ENCODE measurements at regions not wholly inside any gene's neighbourhood (a gene's known extent, or its start where the extent isn't known, plus 50 kb on each side); places are given as distances from the start of the nearest gene placed in this dataset.
"Not testable (repeated sequence)": the region's sequence is repeated elsewhere in the genome, so short reads cannot be mapped to it uniquely, and the experiment has no call there.

- H3K4me3 Mint-ChIP-seq: not testable (repeated sequence)
Observed at GRCh38 chr2:17204214-17204613, 314.0 kb downstream of the RAD51AP2 start.

GRCh38 chr2:17202628-17203027 is 315.6 kb downstream of the RAD51AP2 start:
- not testable (repeated sequence) for H3K9me3 Mint-ChIP-seq; H3K4me3 Mint-ChIP-seq; DNase-seq (ENCODE audit: low spot score); H3K4me1 Mint-ChIP-seq (ENCODE audit: low read depth); H3K27ac Mint-ChIP-seq; H3K27me3 Mint-ChIP-seq (ENCODE audit: low read depth); H3K36me3 Mint-ChIP-seq (ENCODE audit: low read depth)

More at GRCh38 chr2:17204214-17204613, 314.0 kb downstream of the RAD51AP2 start:
- H3K4me1 Mint-ChIP-seq (ENCODE audit: low read depth); H3K27me3 Mint-ChIP-seq (ENCODE audit: low read depth); H3K36me3 Mint-ChIP-seq (ENCODE audit: low read depth); DNase-seq (ENCODE audit: low spot score); H3K9me3 Mint-ChIP-seq; H3K27ac Mint-ChIP-seq: not testable (repeated sequence)

DNA sequence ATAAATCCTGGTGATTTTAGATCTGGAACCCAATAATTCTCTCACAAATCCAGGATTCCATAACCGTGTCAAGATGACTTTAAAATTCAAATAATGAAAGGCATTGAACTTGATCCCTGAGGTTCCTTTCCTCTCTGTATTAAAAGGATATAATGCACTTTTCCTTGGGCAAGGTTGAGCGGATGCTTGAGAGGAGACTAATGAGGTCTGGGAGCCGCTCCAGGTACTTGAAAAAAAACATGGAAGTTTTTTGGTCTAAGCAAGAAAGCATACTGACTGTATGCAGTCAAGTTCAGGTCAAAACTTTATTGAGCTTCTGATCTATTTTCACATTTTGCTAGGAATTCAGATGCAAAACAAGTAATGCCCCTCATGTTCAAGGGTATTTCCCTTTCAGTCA is 318.5 kb downstream of the RAD51AP2 start:
- no peaks in the 10 kb centered on the region for H3K4me1 Mint-ChIP-seq (ENCODE audit: low read depth)
- H3K36me3 Mint-ChIP-seq (ENCODE audit: low read depth): no peaks in the 10 kb centered on the region
- no peaks in the 10 kb centered on the region for H3K9me3 Mint-ChIP-seq
- no peak overlapping the region for H3K4me3 Mint-ChIP-seq
- no peak overlapping the region for H3K27ac Mint-ChIP-seq
- DNase-seq (ENCODE audit: low spot score): no peak
- no peaks in the 10 kb centered on the region for H3K27me3 Mint-ChIP-seq (ENCODE audit: low read depth)

- no peaks in the 10 kb centered on the region for H3K9me3 Mint-ChIP-seq
- DNase-seq (ENCODE audit: low spot score): no peak
- no peaks in the 10 kb centered on the region for H3K36me3 Mint-ChIP-seq (ENCODE audit: low read depth)
- no peaks in the 10 kb centered on the region for H3K27me3 Mint-ChIP-seq (ENCODE audit: low read depth)
- no peak overlapping the region for H3K4me3 Mint-ChIP-seq
- H3K27ac Mint-ChIP-seq: no peak overlapping the region
- H3K4me1 Mint-ChIP-seq (ENCODE audit: low read depth): no peaks in the 10 kb centered on the region
Observed at GRCh38 chr2:17196380-17196779, 321.9 kb downstream of the RAD51AP2 start.

- H3K9me3 Mint-ChIP-seq: no peaks in the 10 kb centered on the region
- no peaks in the 10 kb centered on the region for H3K36me3 Mint-ChIP-seq (ENCODE audit: low read depth)
- no peaks in the 10 kb centered on the region for H3K4me1 Mint-ChIP-seq (ENCODE audit: low read depth)
- H3K4me3 Mint-ChIP-seq: no peak overlapping the region
- no peak for DNase-seq (ENCODE audit: low spot score)
- no peaks in the 10 kb centered on the region for H3K27me3 Mint-ChIP-seq (ENCODE audit: low read depth)
- H3K27ac Mint-ChIP-seq: no peak overlapping the region
Observed at GRCh38 chr2:17195016-17195415, 323.2 kb downstream of the RAD51AP2 start.

- Mint-ChIP-seq H3K27ac (no peak overlapping the region), H3K4me3 (no peak overlapping the region), H3K4me1 (ENCODE audit: low read depth) (no peaks in the 10 kb centered on the region), H3K27me3 (ENCODE audit: low read depth) (no peaks in the 10 kb centered on the region), H3K9me3 (no peaks in the 10 kb centered on the region), H3K36me3 (ENCODE audit: low read depth) (no peaks in the 10 kb centered on the region)
- no peak for DNase-seq (ENCODE audit: low spot score)
Observed at GRCh38 chr2:17194083-17194482, 324.2 kb downstream of the RAD51AP2 start.

GRCh38 chr2:17193433-17193890 is 324.8 kb downstream of the RAD51AP2 start:
- H3K27ac Mint-ChIP-seq; H3K36me3 Mint-ChIP-seq (ENCODE audit: low read depth); H3K9me3 Mint-ChIP-seq; H3K4me1 Mint-ChIP-seq (ENCODE audit: low read depth); H3K4me3 Mint-ChIP-seq; H3K27me3 Mint-ChIP-seq (ENCODE audit: low read depth); DNase-seq (ENCODE audit: low spot score): not testable (repeated sequence)

- DNase-seq (ENCODE audit: low spot score): no peak
- Mint-ChIP-seq H3K27ac (no peak overlapping the region), H3K9me3 (no peaks in the 10 kb centered on the region), H3K27me3 (ENCODE audit: low read depth) (no peaks in the 10 kb centered on the region), H3K4me1 (ENCODE audit: low read depth) (no peaks in the 10 kb centered on the region), H3K36me3 (ENCODE audit: low read depth) (no peaks in the 10 kb centered on the region), H3K4me3 (no peak overlapping the region)
Observed at GRCh38 chr2:17191223-17191622, 327.0 kb downstream of the RAD51AP2 start.

- H3K4me1 Mint-ChIP-seq (ENCODE audit: low read depth): no peaks in the 10 kb centered on the region
- H3K27ac Mint-ChIP-seq: no peak overlapping the region
- H3K27me3 Mint-ChIP-seq (ENCODE audit: low read depth): no peaks in the 10 kb centered on the region
- H3K4me3 Mint-ChIP-seq: no peak overlapping the region
- DNase-seq (ENCODE audit: low spot score): no peak
- H3K36me3 Mint-ChIP-seq (ENCODE audit: low read depth): no peaks in the 10 kb centered on the region
- H3K9me3 Mint-ChIP-seq: no peaks in the 10 kb centered on the region
Observed at GRCh38 chr2:17190527-17190926, 327.7 kb downstream of the RAD51AP2 start.

DNA sequence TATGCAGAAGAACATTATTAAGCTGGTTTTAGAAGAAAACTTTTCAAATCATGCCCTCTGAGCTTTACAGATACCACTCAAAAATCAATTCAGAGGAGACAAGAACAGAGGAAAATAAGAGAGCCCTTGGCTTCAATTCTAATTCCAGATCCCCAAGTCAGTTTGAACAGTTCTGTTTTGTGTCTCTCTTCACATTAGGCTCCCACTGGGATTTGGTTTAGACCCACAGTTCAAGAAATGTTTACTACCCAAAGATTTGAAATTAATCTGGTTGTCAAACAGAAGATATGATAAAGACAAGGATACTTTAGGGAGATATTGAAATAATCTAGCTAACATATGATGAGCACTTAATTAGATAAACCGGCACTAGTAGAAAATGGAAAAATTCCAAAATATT is 329.5 kb downstream of the RAD51AP2 start:
- Mint-ChIP-seq H3K27ac (no peak overlapping the region), H3K27me3 (ENCODE audit: low read depth) (no peaks in the 10 kb centered on the region), H3K4me3 (no peak overlapping the region), H3K36me3 (ENCODE audit: low read depth) (no peaks in the 10 kb centered on the region), H3K4me1 (ENCODE audit: low read depth) (no peaks in the 10 kb centered on the region), H3K9me3 (no peaks in the 10 kb centered on the region)
- no peak for DNase-seq (ENCODE audit: low spot score)

GRCh38 chr2:17184512-17184911 is 333.7 kb downstream of the RAD51AP2 start:
- H3K9me3 Mint-ChIP-seq: no peaks in the 10 kb centered on the region
- no peaks in the 10 kb centered on the region for H3K36me3 Mint-ChIP-seq (ENCODE audit: low read depth)
- no peak overlapping the region for H3K4me3 Mint-ChIP-seq
- no peak overlapping the region for H3K27ac Mint-ChIP-seq
- H3K4me1 Mint-ChIP-seq (ENCODE audit: low read depth): no peaks in the 10 kb centered on the region
- DNase-seq (ENCODE audit: low spot score): no peak
- no peaks in the 10 kb centered on the region for H3K27me3 Mint-ChIP-seq (ENCODE audit: low read depth)

DNA sequence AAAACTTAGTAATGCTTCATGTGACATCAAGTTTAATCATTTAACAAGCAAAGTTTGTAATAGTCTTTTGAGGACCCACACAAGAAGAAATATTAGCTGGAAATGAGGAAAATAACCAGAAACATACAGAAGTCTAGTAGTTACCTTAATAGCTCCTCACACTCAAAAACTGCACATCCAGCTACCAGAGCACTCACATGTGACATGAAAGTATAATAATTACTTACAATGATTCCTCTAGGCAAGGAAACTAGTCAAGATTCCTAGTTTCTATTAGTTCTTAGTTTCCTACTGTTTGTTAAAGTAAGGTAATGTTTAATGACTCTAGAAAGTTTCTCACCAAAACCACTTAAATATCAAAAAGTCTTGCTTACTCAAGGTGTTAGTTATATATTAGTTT is 335.8 kb downstream of the RAD51AP2 start:
- no peak for DNase-seq (ENCODE audit: low spot score)
- no peak overlapping the region for H3K27ac Mint-ChIP-seq
- no peak overlapping the region for H3K4me3 Mint-ChIP-seq
- no peaks in the 10 kb centered on the region for H3K4me1 Mint-ChIP-seq (ENCODE audit: low read depth)
- H3K36me3 Mint-ChIP-seq (ENCODE audit: low read depth): no peaks in the 10 kb centered on the region
- no peaks in the 10 kb centered on the region for H3K27me3 Mint-ChIP-seq (ENCODE audit: low read depth)
- H3K9me3 Mint-ChIP-seq: no peaks in the 10 kb centered on the region

GRCh38 chr2:17181051-17181752 is 337.0 kb downstream of the RAD51AP2 start:
- Mint-ChIP-seq H3K9me3 (no peaks in the 10 kb centered on the region), H3K27me3 (ENCODE audit: low read depth) (no peaks in the 10 kb centered on the region), H3K4me3 (no peak overlapping the region), H3K4me1 (ENCODE audit: low read depth) (no peaks in the 10 kb centered on the region), H3K36me3 (ENCODE audit: low read depth) (no peaks in the 10 kb centered on the region), H3K27ac (no peak overlapping the region)
- no peak for DNase-seq (ENCODE audit: low spot score)

DNA sequence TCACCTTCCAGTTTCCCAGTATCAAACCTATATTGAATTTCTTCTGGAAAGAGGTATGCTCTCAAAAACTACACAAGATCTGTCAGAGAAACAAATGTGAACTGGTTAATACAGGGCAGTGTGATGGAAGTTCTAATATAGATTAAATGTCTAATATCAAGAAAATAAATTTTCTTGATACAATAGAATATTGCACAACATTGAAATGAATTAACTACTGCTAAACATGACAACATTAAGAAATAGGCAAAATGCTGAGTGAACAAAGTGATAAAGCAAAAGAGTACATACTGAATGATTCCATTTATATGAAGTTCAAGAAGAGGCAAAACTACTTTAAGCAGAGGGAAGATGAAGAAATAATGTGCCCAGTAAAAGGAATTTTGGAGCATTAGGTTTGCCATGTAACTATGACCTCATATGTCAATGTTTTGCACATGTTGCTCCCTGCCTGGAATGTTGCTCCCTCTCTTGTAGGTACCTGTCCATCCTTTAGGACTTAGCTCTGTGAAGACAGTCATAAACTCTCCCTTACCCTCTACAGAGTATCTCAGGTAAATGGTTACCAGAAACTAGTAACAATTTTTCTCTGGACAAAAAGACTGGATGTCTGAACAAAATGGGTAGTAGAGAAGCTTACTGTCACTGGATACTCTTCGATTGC is 339.0 kb downstream of the RAD51AP2 start:
- Mint-ChIP-seq H3K36me3 (ENCODE audit: low read depth) (no peaks in the 10 kb centered on the region), H3K4me1 (ENCODE audit: low read depth) (no peaks in the 10 kb centered on the region), H3K27me3 (ENCODE audit: low read depth) (no peaks in the 10 kb centered on the region), H3K9me3 (no peaks in the 10 kb centered on the region), H3K4me3 (no peak overlapping the region), H3K27ac (no peak overlapping the region)
- DNase-seq (ENCODE audit: low spot score): no peak

GRCh38 chr2:17177088-17177487 is 341.2 kb downstream of the RAD51AP2 start:
- Mint-ChIP-seq H3K4me1 (ENCODE audit: low read depth) (no peaks in the 10 kb centered on the region), H3K36me3 (ENCODE audit: low read depth) (no peaks in the 10 kb centered on the region), H3K9me3 (no peaks in the 10 kb centered on the region), H3K27ac (no peak overlapping the region), H3K27me3 (ENCODE audit: low read depth) (no peaks in the 10 kb centered on the region), H3K4me3 (no peak overlapping the region)
- no peak for DNase-seq (ENCODE audit: low spot score)
